PFSK-1 (cell line): ENCODE measurements at regions not wholly inside any gene's neighbourhood (a gene's known extent, or its start where the extent isn't known, plus 50 kb on each side); places are given as distances from the start of the nearest gene placed in this dataset.

Experiments used
- FOXP2 ChIP-seq: optimal IDR thresholded peaks from 2 replicates; pipeline ENCODE3; 2011; ENCODE audit warnings: borderline replicate concordance, control low read depth, inconsistent platforms; ENCODE audit not compliant: insufficient read depth; ENCODE audit errors: extremely low read length, extremely low read depth
- POLR2AphosphoS5 ChIP-seq: IDR thresholded peaks from 2 replicates; pipeline ENCODE4 v1.6.1; 2012; ENCODE audit warnings: low read depth, mild to moderate bottlenecking, control low read depth, low read length, moderate library complexity
- REST ChIP-seq, 2 experiments: IDR thresholded peaks; 2 replicates each; pipeline versions ENCODE4 v1.6.1 to v1.8.0; 2011 to 2012; ENCODE audit warnings: low read depth in 2 of 2, low read length in 2 of 2, control low read depth in 1 of 2, inconsistent platforms in 1 of 2, mild to moderate bottlenecking in 1 of 2, moderate library complexity in 1 of 2; ENCODE audit not compliant: insufficient read depth in 1 of 2
- SIN3A ChIP-seq: IDR thresholded peaks from 2 replicates; pipeline ENCODE4 v1.6.1; 2012; ENCODE audit warnings: mild to moderate bottlenecking, low read length, moderate library complexity, borderline replicate concordance; ENCODE audit not compliant: insufficient read depth
- TAF1 ChIP-seq: IDR thresholded peaks from 2 replicates; pipeline ENCODE4 v1.6.1; 2012; ENCODE audit warnings: low read length, control low read depth, borderline replicate concordance; ENCODE audit not compliant: insufficient read depth

DNA sequence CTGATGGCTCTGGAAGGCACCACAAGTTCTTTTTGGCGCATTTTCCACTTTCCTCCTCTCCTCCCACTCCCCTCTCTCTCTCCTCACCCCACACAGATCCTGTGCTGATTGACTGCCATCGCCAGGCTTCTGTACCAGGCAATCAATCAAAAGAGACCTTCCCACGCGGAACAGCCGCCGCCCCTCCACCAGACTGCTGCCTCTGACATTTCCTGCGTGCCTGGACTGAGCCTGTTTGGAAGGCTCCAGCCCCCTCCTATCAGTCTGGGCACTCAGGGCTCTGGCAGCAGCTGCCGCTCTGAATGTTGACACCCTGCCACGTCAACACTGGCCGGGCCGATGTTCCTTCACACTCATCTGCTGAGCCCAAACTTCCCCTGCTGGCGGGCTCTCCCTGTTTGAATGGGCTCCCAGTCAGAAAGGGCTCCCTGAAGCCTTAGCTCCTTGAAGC is 467.7 kb downstream of the EPHA4 start:
- TF ChIP-seq FOXP2 (peak; percentile 78), SIN3A (no peak)

DNA sequence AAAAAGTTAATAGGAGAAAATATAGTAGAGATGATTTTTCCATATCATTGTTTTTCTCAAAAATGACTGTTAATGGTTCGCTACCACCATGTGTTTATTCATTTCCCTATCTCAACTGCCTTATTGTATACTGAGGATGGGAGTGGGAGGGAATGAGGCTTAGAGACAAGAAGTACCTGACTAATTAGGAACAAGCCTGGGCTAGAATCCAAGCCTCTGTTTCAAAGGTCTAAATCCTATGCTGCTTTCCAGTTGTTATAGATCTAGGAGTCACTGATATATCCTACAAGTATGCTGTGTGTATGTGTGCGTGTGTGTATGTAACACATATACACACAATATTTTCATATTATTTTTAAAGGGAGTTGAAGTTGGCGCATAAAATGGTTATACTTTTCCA is 465.9 kb downstream of the EPHA4 start:
- TF ChIP-seq REST (IDR thresholded peaks at IDR 0.05; ENCODE audit: insufficient read depth in 1 of 2, low read depth in 2 of 2, low read length in 2 of 2) (no peak), FOXP2 (no peak), POLR2AphosphoS5 (no peak)

- TF ChIP-seq SIN3A (no peak), TAF1 (no peak), REST (IDR thresholded peaks at IDR 0.05; ENCODE audit: insufficient read depth in 1 of 2, low read depth in 2 of 2, low read length in 2 of 2) (no peak), POLR2AphosphoS5 (no peak), FOXP2 (no peak)
These were observed 464.7 kb downstream of the EPHA4 start for GRCh38 chr2:221107424-221107823.

- no peak for TF ChIP-seq POLR2AphosphoS5
- no peak for TF ChIP-seq REST (IDR thresholded peaks at IDR 0.05; ENCODE audit: insufficient read depth in 1 of 2, low read depth in 2 of 2, low read length in 2 of 2)
- no peak for TF ChIP-seq FOXP2
- TF ChIP-seq SIN3A = no peak
- TF ChIP-seq TAF1 = no peak
These were observed 462.6 kb downstream of the EPHA4 start for GRCh38 chr2:221109552-221109951.

DNA sequence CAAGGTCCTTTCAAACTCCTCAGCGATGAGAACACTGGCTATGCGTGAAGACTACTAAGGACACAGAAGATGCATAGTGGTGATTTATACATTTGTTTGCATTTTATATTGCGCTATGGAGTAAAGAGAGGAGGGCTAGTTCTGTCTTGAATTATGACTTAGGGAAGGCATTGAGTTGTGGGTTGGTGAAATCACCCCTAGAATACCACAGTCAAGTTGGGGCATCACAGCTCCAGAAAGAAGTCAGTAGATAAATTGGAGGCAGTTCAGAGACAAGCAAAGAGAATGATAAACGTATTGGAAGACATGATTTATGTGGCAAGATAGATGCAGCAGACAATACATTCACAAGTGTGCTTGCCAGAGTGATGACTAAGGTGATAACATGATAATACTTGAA is 460.4 kb downstream of the EPHA4 start:
- TF ChIP-seq SIN3A (no peak), FOXP2 (no peak), TAF1 (no peak)

DNA sequence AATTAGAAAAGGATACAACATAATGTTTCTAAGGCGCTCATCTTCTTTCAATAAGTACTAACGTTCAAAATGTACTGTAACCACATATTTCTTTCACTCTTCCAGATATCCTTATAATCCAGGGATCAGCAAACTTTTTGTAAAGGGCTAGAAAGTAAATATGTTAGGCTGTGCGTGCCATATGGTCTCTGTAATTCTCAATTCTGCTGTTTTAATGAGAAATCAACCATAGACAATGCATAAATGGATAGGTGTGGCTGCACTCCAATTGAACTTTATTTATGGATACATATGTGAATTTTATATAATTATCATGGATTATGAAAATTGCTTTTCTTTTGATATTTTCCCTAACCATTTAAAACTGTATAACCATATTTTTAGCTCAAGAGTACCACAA is 459.4 kb downstream of the EPHA4 start:
- TF ChIP-seq FOXP2 (no peak), TAF1 (no peak), REST (IDR thresholded peaks at IDR 0.05; ENCODE audit: insufficient read depth in 1 of 2, low read depth in 2 of 2, low read length in 2 of 2) (no peak)
